DMS53 treated with DMSO at 0.1 percent for 48 hours (cell line): ENCODE measurements at regions not wholly inside any gene's neighbourhood (a gene's known extent, or its start where the extent isn't known, plus 50 kb on each side); places are given as distances from the start of the nearest gene placed in this dataset.
"Not testable (repeated sequence)": the region's sequence is repeated elsewhere in the genome, so short reads cannot be mapped to it uniquely, and the experiment has no call there.

Experiments used
- DNase-seq: peaks from one replicate; lab custom pipeline; 2025; ENCODE audit not compliant: unreplicated experiment; lab: John Stamatoyannopoulos, UW

- no peak for DNase-seq
These were observed 220.0 kb upstream of the KCND2 start for GRCh38 chr7:120052884-120053382.

DNA sequence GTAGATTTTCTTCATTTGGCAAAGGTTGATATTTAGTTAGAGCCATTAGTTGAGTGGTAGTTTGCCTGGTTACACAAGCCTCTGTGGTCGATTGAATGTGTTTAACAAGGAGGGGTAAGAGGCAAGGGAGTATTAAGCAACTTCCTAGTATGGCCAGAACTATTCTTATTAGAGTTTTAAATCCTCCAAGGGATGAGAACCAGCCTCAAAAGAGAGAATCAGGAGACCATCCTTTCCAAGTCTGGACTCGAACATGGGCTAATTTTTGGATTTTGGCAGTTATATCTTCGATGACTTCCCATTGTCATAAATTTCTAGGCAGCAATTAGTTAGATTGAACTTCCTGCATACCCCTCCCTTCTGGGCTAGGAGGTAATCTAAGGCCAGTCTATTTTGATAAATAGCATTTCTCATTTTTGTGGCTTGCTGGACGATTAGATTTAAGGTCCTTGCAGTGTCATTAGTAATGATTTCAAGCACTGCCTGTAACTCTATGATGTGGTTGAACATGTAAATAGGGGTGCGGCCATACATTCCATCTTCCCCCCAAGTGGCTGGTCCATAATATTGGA lies 219.5 kb upstream of the KCND2 start:
- no peak for DNase-seq

GRCh38 chr7:120054376-120055100 lies 218.4 kb upstream of the KCND2 start:
- DNase-seq: no peak

DNA sequence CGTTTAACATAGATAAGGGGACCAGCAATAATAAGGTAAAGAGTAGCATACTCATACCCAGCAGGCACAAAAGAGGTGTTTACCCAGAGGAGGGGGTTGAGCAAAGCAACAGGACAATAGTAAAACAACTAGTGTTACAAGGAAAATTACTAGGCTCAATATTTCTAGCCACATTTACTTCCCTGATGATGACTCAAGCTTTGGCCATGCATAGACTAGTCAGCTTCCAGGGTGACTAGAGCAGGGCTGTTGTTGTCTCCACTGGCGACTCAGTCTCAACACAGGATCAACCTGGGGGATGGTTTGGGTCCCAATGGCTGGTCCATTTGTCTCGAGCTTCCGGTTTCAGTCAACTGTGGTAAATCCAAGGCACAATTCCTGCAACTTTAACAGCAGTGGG lies 217.7 kb upstream of the KCND2 start:
- DNase-seq: no peak

DNA sequence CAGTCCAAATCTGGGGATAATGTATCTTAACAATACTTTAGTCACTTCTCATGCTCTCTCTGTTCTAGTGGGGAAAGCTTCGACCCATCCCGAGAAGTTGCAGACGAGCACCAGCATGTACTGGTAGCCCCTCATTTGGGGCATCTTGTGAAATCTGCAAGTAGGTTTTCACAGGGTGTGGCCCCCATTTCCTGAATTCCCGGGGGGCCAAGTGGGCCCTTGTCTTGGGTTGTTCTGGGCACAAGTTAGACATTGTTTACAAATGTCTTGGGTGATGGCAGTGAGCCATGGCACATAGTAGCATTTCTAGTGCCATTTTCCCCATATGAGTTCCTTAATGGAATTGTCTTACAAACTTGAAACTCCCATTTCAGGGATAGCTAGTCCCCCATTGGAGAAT lies 216.7 kb upstream of the KCND2 start:
- no peak for DNase-seq

- no peak for DNase-seq
These were observed 213.3 kb upstream of the KCND2 start for GRCh38 chr7:120059641-120060040.

DNA sequence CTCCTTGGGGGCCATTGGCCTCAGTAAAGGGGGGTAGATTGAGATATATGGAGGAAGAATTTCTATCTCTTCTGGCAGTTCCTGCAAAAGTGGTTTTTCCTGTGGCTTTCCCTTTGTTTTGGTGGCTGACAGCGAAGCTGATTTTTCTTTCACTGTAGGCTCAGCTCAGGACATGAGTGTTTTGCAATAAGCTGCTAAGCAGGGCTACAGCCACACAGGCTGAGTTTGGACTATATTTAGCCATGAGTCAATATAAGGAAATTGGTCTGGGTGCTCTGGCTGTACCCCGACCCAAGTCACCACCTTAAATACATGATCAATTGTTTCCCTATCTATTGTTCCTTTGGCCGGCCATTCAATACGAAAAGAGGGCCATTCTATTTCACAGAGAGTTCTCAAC lies 212.7 kb upstream of the KCND2 start:
- no peak for DNase-seq

DNA sequence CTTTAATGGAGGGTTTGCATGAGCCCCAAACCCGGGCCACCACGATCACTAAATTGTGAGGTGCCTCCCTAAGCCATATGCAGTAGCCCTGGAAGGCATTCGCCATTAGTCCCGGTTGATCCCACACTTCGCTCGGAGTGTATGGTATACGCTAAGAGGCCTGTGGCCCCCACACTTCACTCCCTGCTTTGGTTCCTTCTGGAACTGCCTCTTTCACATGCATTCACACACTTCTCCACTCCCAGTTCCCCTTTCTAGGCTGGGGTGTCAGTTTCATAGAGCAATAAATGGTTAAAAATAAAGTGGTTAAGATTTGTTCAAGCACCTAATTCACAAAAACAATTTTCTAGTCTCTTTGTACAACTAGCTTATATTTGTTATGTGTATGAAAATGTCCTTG lies 212.1 kb upstream of the KCND2 start:
- DNase-seq: no peak

DNA sequence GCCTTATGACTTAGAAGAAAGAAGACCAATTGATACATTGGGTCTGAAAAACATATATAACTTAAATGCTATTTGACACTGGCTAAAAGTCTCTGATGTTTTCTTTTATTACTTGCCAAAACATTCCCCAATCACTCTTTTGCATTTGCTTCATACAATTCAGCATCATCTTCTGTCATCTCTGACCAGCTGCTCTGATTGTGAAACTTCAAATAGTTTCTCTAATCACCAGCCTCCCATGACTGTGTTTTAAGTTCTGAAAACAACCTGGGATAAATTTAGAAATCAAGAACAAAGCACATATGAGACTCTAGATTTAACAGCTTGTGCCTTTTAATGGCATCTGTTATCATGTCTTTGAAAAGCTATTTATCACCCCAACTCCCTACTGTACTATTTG lies 208.4 kb upstream of the KCND2 start:
- DNase-seq: no peak

- not testable (repeated sequence) for DNase-seq
These were observed 206.1 kb upstream of the KCND2 start for GRCh38 chr7:120066898-120067297.

- no peak for DNase-seq
These were observed 202.8 kb upstream of the KCND2 start for GRCh38 chr7:120070201-120070600.

GRCh38 chr7:120077777-120078176 lies 195.2 kb upstream of the KCND2 start:
- DNase-seq: no peak

DNA sequence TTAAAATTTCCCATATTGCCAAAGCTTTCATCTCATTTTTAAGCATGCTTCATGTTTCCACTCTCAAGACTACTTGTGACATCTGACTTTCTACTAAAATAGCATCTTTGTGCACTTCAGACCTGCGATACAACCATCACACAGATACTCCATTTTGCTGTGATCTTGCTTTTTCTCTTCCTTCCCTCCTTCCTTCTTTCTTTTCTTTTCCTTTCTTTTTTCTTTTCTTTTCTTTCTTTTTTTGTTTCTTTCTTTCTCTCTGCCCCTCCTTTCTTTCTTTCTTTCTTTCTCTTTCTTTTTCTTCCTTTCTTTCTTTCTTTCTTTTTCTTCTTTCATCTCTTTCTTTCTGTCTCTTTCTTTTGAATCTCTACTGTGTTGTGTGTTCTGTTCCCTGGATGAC lies 194.0 kb upstream of the KCND2 start:
- DNase-seq: no peak

GRCh38 chr7:120079704-120080103 lies 193.3 kb upstream of the KCND2 start:
- no peak for DNase-seq

GRCh38 chr7:120086468-120086867 lies 186.5 kb upstream of the KCND2 start:
- not testable (repeated sequence) for DNase-seq

DNA sequence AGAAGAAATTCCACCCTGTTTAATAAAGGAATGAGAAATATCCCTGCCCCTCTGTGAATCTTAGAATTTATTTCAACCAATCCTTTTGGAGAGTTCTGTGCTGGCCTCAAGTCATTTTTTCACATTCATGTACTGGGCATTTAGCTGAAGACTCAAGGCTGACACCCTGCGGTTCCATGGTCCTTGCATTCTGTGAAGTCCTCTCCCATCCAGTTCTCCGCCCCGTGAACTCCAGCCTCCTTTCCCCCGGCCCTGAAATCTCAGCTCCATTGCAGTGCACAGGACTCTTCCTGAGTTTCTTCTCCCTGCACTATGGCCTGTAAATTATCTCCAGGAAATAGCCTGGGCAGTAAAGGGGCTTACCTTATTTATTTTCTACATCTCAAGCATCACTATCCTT lies 183.0 kb upstream of the KCND2 start:
- no peak for DNase-seq

DNA sequence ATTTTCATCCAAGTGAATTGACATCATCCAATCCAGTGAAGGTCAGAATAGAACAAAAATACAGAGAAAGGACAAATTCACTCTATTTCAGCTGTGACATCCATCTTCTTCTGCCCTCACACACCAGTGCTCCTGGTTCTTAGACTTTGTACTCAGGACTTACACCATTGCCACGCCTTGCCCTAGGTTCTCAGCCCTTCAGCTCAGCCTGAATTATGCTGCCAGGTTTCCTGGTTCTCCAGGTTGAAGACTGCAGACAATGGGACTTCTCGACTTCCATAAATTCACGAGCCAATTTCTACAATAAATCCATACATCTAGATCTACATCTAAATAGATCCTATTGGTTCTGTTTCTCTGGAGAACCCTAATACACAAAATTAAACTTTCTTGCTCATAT lies 181.2 kb upstream of the KCND2 start:
- no peak for DNase-seq

GRCh38 chr7:120097020-120097419 lies 176.0 kb upstream of the KCND2 start:
- DNase-seq: no peak

GRCh38 chr7:120097774-120098173 lies 175.2 kb upstream of the KCND2 start:
- no peak for DNase-seq

GRCh38 chr7:120108376-120108775 lies 164.6 kb upstream of the KCND2 start:
- DNase-seq: no peak

DNA sequence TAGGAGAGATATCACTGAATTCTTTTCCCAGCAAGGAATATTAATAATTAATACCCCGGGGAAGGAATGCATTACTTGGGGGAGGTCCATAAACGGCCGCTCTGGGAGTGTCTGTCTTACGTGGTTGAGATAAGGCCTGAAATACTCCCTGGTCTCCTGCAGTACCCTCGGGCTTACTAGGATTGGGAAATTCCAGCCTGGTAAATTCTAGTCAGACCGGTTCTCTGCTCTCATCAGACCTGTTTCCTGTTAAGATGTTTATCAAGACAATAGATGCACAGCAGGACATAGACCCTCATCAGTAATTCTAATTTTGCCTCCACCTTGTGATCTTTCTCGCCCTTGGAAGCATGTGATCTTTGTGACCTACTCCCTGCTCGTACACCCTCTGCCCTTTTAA lies 162.8 kb upstream of the KCND2 start:
- peak; percentile 46 for DNase-seq

DNA sequence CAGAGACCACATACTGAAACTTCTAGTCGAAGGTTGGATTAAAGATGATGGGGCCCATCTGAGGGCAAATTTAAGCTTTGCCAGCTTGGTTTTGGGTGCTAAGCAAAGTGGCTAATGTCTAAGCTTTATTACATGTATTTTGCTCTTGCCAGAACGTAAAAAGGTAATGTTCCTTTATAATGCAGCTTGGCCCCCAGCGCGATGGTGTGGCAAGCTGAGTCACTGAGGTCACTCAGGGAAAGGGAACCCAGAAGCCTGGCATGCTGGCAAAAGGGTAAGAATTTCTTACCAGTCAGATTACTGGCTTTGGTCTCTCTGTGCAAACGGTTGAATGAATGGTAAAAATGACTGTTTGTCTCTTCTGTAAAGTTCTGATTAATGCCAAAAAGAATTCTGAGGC lies 158.3 kb upstream of the KCND2 start:
- no peak for DNase-seq

- no peak for DNase-seq
These were observed 149.4 kb upstream of the KCND2 start for GRCh38 chr7:120123528-120123927.
